ENCODE measurements at regions not wholly inside any gene's neighbourhood (a gene's known extent, or its start where the extent isn't known, plus 50 kb on each side); places are given as distances from the start of the nearest gene placed in this dataset.

DNA sequence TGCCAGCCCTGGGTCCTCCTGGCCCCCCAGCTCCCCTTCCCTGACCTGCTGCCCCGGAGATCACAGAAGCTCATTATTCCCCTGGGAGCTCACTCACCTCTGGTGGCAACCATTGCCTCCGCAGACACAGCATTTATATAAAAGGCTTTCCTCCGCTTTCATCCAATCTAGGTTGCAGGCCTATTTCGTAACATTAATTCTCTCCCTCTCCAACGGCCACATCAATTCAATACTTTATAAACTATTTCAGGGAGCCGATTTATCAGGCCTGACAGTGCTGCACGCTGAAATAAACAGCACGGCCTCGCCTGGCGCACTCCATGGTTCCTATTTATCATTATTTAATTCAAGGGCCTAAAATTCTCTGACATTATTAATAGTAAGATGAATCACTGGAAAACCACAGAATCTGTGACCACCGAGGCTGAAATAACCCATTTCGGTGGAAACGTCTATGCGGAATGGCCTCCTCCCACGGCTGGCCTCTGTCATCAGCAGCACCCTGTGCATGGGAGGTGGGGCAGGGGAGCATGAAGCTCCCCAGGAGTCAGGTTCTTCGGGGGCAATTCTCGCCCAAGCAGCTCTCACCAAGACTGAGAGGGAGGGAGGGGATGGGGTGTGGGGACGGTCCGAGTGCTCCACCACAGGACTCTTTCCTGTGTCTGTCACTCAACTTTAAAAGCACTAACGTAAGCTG lies 249.3 kb upstream of the PFKP start:
- TF ChIP-seq, protein P1, sequence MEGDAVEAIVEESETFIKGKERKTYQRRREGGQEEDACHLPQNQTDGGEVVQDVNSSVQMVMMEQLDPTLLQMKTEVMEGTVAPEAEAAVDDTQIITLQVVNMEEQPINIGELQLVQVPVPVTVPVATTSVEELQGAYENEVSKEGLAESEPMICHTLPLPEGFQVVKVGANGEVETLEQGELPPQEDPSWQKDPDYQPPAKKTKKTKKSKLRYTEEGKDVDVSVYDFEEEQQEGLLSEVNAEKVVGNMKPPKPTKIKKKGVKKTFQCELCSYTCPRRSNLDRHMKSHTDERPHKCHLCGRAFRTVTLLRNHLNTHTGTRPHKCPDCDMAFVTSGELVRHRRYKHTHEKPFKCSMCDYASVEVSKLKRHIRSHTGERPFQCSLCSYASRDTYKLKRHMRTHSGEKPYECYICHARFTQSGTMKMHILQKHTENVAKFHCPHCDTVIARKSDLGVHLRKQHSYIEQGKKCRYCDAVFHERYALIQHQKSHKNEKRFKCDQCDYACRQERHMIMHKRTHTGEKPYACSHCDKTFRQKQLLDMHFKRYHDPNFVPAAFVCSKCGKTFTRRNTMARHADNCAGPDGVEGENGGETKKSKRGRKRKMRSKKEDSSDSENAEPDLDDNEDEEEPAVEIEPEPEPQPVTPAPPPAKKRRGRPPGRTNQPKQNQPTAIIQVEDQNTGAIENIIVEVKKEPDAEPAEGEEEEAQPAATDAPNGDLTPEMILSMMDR (IDR thresholded peaks at IDR 0.05; ENCODE audit: poor library complexity) = no peak
- TF ChIP-seq EZH2 (IDR thresholded peaks at IDR 0.05; ENCODE audit: borderline replicate concordance) = no peak
